GM19397 (cell line): ENCODE measurements at regions not wholly inside any gene's neighbourhood (a gene's known extent, or its start where the extent isn't known, plus 50 kb on each side); places are given as distances from the start of the nearest gene placed in this dataset.
"Not testable (repeated sequence)": the region's sequence is repeated elsewhere in the genome, so short reads cannot be mapped to it uniquely, and the experiment has no call there.

Experiments used
- ATAC-seq: cut with Tn5 transposase; IDR thresholded peaks from one replicate; pipeline ENCODE4 v1.9.1; 2021; ENCODE audit warnings: mild to moderate bottlenecking, moderate library complexity; ENCODE audit not compliant: unreplicated experiment

GRCh38 chr10:46645110-46645509 lies 66.2 kb downstream of the SYT15 start:
- ATAC-seq = not testable (repeated sequence)

- not testable (repeated sequence) for ATAC-seq
These were observed 67.2 kb downstream of the SYT15 start for GRCh38 chr10:46646132-46646531.

- ATAC-seq = not testable (repeated sequence)
These were observed 72.0 kb downstream of the SYT15 start for GRCh38 chr10:46650967-46651366.

DNA sequence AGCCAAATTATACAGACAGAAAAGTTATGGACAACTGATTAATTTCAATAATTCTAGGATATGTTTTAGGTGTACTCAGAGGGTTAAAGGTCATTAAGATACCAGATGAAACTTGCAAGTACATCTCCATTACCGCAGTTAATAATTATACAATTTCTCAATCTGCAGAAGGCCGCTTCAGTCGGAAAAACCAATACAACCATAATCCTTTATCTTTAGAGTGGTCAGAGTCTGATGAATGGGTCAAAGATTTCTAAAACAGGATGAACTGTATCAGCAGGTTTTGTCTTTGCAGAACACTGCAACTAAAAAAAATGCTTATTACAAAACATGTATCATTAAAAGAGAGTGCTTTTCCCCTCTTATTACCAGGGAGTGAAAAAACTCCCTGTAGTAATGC lies 78.5 kb downstream of the SYT15 start:
- ATAC-seq = not testable (repeated sequence)

GRCh38 chr10:46660027-46660834 lies 81.3 kb downstream of the SYT15 start:
- ATAC-seq = not testable (repeated sequence)

- not testable (repeated sequence) for ATAC-seq
These were observed 81.9 kb downstream of the SYT15 start for GRCh38 chr10:46660835-46661164.

DNA sequence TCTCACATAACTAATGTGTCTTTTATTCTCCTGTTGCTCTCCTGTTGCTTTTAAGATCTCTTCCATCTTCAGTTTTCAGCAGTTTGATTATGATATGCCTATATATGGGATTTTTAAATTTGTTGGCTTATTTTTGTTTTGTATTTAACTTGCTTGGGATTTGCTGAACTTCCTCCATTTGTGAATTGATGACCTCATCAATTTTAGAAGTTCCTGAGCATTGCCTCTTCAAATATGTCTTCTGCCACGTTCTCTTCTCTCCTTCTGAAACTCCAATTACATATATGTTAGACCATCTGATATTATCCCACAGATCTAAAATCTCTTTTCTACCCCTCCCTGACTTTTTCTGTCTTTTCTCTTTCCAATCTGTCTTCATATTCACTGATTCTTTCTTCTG lies 86.6 kb downstream of the SYT15 start:
- not testable (repeated sequence) for ATAC-seq

DNA sequence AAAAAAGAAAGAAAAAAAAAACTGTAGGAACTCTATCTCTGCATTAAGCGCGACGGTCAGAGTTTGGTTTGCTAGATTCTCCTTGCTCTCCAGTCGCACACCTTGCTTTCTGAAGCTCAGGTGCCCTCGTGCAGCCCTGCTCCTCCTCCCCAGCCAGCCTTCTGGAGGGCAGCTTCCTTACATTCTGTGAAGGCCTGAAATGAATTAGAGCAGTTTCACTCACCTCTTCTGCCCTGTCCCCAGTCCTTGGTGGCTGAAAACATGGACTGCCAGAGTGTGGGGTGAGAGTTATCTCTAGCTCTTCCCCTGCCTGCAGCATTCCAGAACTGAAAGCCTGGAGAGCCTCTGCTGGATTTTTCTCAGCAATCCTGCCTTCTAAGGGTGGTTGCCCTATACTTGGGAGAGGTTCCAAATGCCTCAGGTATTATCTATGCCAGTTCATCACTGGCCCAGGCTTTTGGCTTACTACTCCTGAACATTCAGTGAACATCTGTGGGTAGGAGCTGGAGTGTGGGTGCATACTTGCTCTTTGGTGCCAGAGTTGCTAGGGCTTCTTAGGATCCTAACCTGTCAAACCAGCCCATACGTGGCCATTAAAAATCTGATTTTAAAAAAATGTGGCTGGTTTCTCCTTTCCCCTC lies 89.5 kb downstream of the SYT15 start:
- ATAC-seq = not testable (repeated sequence)

DNA sequence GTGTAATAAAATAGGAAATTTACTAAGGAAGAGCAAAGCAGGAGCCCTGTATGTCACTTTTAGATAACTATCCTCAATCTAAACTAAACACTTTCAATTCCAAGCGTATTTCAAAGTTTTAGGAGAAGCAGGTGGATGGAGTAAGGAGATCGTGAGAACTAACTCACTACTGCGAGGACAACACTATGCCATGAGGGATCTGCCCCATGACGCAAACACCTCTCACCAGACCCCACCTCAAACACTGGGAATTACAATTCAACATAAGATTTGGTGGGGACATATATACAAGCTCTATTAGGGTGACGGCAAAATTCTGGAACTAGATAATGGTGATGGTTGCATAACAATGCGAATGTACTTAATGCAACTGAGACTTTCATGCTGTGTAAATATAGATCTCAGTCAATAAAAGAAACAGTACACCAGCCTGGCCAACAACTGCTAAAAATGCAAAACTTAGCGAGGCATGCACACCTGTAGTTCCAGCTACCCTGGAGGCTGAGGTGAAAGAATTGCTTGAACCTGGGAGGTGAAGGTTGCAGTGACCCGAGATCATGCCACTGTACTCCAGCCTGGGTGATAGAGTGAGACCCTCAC lies 99.0 kb downstream of the SYT15 start:
- not testable (repeated sequence) for ATAC-seq

DNA sequence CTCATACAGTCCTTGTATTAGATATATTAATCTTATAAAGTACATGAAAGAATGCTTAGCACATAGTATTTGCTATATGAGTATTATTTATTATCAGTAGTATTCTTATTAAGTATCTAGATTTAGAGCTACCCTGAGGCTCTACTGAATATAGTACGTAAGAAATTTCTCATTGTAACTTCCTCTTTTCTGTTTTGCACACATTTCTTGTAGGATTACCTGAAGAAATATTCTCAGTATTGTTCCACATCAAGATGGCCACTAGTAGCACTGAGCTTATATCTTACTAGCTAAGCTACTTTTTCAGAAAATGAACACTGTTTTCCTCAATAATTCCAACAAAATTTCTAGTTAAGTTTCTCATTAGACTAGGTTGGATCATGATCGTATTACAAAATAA lies 112.5 kb downstream of the SYT15 start:
- not testable (repeated sequence) for ATAC-seq

DNA sequence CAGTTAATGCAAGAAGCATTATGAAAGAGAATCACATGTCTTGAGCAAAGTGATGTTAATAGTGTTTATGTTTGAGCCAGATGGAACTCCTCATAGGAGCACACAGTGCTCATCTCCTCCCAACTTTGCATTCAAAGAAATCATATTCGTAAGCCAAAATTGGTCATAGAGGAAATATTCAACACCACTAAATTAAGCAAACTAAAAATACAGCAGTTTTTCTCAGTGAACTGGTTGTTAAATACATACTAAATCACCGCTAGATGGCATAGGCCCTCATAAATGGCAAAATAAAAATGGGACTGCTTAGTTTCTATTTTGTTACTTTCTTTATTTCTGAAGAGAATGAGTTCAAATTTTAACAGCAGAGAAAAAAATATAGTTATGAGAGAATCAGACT lies 114.3 kb downstream of the SYT15 start:
- ATAC-seq = not testable (repeated sequence)

GRCh38 chr10:46717264-46717663 lies 138.3 kb downstream of the SYT15 start:
- ATAC-seq = not testable (repeated sequence)

GRCh38 chr10:46718014-46718413 lies 139.1 kb downstream of the SYT15 start:
- not testable (repeated sequence) for ATAC-seq

DNA sequence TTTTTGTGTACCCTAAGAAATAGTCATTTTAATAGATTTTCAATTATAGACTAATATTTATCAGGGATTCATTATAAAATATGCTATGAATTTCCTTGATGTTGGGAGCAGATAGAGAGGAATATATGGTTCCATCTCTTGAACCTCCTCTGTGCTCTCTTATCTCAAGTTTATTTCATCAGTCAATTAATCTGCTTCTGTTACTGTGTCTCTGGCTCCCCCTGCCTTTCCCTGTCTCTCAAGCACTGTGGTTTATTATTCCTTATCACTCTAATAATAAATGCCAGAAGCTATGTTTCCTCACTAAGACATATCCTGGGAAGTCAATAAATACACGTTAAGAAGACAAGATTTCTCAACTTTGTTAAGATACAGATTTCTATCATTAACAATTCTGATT lies 141.5 kb downstream of the SYT15 start:
- ATAC-seq = not testable (repeated sequence)

- not testable (repeated sequence) for ATAC-seq
These were observed 142.0 kb downstream of the SYT15 start for GRCh38 chr10:46720811-46721518.

DNA sequence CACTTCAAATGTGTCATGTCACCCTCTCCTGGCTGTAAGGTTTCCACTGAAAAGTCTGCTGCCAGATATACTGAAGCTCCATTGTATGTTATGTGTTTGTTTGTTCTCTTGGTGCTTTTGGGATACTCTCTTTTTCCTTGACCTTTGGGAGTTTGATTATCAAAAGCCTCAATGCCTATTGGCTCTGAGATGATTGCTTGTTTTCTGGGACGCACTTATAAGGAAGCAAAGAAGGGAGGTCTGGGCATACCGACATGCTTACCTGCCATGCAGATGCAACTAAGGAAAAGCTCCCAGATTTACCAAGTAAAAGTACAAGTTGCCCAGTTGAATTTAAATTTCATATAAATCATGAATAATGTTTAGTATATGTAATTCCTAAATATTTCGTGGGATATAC lies 145.3 kb downstream of the SYT15 start:
- ATAC-seq = not testable (repeated sequence)

GRCh38 chr10:46728359-46728758 lies 149.4 kb downstream of the SYT15 start:
- not testable (repeated sequence) for ATAC-seq

GRCh38 chr10:46730729-46731128 lies 151.8 kb downstream of the SYT15 start:
- ATAC-seq = not testable (repeated sequence)

GRCh38 chr10:46733635-46734261 lies 154.8 kb downstream of the SYT15 start:
- ATAC-seq = not testable (repeated sequence)

DNA sequence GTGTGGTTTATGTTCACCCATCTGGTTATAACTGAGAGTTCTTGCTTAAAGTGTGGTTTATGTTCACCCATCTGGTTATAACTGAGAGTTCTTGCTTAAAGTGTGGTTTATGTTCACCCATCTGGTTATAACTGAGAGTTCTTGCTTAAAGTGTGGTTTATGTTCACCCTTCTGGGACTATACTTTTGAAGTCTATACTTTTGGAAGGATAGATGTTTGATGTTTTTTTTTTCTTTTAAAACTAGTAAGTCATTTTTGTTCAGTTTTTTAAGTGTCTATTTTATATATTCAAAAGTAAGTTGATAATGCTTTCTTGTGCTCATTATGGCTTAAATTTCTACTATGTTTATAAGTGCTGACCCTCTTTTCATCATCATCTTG lies 155.3 kb downstream of the SYT15 start:
- not testable (repeated sequence) for ATAC-seq

- ATAC-seq = not testable (repeated sequence)
These were observed 161.0 kb downstream of the SYT15 start for GRCh38 chr10:46739919-46740318.
